ENCODE measurements at regions not wholly inside any gene's neighbourhood (a gene's known extent, or its start where the extent isn't known, plus 50 kb on each side); places are given as distances from the start of the nearest gene placed in this dataset.

DNA sequence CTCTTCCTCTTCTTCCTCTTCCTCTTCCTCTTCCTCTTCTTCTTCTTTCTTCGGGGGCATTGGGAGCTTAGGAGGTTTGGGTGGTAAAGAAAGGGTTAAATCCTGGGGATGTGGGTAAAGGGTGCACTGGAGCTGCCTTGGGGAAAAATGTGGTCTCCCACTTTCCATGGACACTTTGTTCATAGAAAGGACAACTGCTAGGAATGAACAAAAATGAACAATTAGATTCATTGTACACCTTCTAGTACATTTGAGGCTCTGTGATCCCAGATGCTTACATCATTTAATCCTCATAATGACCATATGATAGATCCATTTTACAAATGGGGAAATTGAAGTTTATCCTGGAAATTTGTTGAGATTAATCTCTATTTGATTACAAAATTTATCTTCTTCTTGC is 699.7 kb downstream of the TUSC7 start:
- H3K4me3 ChIP-seq (ENCODE audit: low read depth, low read length), result no peak overlapping the region
- DNase-seq (ENCODE audit: low read depth), result no peak
- TF ChIP-seq, protein P1, sequence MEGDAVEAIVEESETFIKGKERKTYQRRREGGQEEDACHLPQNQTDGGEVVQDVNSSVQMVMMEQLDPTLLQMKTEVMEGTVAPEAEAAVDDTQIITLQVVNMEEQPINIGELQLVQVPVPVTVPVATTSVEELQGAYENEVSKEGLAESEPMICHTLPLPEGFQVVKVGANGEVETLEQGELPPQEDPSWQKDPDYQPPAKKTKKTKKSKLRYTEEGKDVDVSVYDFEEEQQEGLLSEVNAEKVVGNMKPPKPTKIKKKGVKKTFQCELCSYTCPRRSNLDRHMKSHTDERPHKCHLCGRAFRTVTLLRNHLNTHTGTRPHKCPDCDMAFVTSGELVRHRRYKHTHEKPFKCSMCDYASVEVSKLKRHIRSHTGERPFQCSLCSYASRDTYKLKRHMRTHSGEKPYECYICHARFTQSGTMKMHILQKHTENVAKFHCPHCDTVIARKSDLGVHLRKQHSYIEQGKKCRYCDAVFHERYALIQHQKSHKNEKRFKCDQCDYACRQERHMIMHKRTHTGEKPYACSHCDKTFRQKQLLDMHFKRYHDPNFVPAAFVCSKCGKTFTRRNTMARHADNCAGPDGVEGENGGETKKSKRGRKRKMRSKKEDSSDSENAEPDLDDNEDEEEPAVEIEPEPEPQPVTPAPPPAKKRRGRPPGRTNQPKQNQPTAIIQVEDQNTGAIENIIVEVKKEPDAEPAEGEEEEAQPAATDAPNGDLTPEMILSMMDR (conservative IDR thresholded peaks at IDR 0.05; ENCODE audit: low read depth, low read length), result no peak

GRCh38 chr3:117409701-117410459 is 700.3 kb downstream of the TUSC7 start:
- no peak for DNase-seq (ENCODE audit: low read depth)
- TF ChIP-seq, protein P1 (conservative IDR thresholded peaks at IDR 0.05; ENCODE audit: low read depth, low read length), result no peak
- no peak overlapping the region for H3K4me3 ChIP-seq (ENCODE audit: low read depth, low read length)

DNA sequence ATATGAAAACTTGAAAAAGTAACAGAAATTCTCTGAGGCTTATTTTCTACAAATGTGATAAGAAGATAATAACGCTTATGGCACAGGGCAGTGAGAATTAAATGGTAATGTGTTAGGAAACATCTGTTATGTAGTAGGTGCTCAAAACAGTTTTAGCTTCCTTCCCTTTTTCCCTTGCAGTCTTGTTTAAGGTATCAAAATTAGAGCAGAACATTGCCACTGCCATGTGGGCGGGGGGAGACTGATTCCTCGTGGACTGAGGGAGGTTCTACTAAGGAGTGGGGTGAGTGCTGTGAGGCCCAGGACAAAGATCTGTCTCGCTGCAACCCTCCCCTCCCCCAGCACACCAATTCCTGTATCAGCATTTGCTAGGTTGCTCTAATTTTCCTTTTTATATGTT is 702.4 kb downstream of the TUSC7 start:
- DNase-seq (ENCODE audit: low read depth), result no peak
- no peak overlapping the region for H3K4me3 ChIP-seq (ENCODE audit: low read depth, low read length)
- TF ChIP-seq, protein P1 (conservative IDR thresholded peaks at IDR 0.05; ENCODE audit: low read depth, low read length), result no peak

GRCh38 chr3:117417411-117417810 is 707.8 kb downstream of the TUSC7 start:
- H3K4me3 ChIP-seq (ENCODE audit: low read depth, low read length), result no peak overlapping the region
- no peak for DNase-seq (ENCODE audit: low read depth)
- TF ChIP-seq, protein P1 (conservative IDR thresholded peaks at IDR 0.05; ENCODE audit: low read depth, low read length), result no peak

DNA sequence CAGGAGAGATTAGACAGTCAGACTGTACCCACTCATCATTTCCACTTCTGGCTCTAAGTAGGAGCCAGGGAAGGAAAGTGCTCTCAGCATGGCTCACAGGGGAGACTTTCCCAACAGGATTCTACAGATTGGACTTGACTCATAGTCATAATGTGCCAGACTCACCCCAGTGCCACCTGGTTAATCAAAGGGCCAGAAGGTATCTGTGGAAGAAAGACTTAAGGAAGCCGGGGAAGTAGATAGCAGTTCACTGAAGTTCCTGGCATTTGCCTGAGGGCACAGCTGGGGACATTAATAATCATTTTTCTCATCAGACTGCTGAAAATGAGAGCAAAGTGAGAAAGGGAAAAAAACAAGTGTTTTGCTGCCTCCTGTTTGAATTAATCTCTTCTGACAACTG is 717.5 kb downstream of the TUSC7 start:
- no peak for DNase-seq (ENCODE audit: low read depth)
- no peak overlapping the region for H3K4me3 ChIP-seq (ENCODE audit: low read depth, low read length)
- TF ChIP-seq, protein P1 (conservative IDR thresholded peaks at IDR 0.05; ENCODE audit: low read depth, low read length), result no peak

DNA sequence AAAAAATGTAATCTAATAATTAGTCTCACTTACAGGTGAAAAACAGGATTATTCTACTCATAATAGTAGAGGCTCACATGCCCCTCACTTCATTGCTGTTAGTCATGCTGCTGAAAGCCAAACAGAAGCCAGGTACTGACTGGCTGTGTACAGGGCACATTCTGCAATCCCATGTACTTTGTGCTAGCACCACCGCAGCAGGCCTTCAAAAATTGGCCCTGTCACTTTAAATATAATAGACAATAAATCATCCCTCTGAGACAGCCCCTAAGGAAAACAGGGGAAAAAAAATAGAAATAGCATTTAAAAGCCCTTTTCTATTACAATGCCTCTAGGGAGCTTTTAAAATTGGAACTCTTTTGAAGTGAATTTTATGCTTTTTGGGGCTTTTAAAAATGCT is 723.8 kb downstream of the TUSC7 start:
- no peak for DNase-seq (ENCODE audit: low read depth)
- H3K4me3 ChIP-seq (ENCODE audit: low read depth, low read length), result no peak overlapping the region
- TF ChIP-seq, protein P1 (conservative IDR thresholded peaks at IDR 0.05; ENCODE audit: low read depth, low read length), result no peak

Measured in epithelial cell of proximal tubule (primary cell).